ENCODE measurements at regions not wholly inside any gene's neighbourhood (a gene's known extent, or its start where the extent isn't known, plus 50 kb on each side); places are given as distances from the start of the nearest gene placed in this dataset.
"Not testable (repeated sequence)": the region's sequence is repeated elsewhere in the genome, so short reads cannot be mapped to it uniquely, and the experiment has no call there.

DNA sequence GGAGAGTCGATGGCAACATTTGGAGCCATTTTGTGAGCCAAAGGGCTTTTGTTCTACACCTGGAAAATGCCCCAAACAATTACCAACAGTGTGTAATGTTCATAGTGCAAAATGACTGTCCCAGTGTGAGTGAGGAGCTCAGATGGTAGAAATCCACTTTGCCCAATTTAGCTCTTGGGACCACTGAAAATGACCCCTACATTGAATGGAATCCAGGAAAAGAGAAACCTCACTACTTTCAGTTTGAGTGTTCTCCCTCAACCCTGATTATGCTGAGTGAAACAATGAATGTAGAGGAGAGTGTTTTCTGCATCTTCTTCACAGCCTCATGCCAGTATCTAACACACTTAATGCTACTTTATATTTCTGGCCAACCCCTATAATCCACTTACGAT, 84.9 kb upstream of the NRN1 start:
- no peak for DNase-seq

DNA sequence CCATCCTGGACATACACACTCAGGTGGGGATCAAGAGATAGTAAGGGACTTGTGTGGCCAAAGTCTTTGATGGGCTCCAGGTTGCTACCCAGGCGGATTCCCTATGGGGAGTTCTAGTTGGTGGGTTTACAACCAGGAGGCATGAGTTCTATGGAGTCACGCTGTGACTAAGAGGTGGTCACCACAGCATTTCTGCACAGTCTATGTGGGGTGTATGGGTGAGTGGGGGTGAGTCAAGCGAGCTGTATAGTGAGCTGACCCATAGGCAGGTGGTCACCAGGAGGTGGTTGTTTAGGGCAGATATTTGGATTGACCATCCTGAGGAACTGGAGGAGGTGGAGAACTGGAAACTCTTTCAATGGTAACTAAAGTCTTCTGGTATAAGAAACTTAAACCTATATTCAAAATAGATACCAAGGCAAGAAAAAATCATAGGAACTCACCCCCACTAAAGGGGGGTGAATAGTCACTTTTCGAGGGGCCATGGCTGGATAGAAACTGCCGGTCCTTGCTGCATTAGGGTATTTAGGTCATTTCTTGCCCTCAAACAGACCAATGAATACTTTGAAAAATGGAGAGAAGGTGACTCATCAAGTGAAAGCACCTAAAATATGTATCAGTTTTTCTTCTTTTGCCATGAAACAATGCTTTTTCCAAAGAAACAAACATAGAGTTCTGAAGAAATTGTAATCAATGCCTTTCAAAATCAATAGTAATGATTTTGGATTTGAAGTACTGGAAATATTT, 84.3 kb upstream of the NRN1 start:
- DNase-seq: no peak

DNA sequence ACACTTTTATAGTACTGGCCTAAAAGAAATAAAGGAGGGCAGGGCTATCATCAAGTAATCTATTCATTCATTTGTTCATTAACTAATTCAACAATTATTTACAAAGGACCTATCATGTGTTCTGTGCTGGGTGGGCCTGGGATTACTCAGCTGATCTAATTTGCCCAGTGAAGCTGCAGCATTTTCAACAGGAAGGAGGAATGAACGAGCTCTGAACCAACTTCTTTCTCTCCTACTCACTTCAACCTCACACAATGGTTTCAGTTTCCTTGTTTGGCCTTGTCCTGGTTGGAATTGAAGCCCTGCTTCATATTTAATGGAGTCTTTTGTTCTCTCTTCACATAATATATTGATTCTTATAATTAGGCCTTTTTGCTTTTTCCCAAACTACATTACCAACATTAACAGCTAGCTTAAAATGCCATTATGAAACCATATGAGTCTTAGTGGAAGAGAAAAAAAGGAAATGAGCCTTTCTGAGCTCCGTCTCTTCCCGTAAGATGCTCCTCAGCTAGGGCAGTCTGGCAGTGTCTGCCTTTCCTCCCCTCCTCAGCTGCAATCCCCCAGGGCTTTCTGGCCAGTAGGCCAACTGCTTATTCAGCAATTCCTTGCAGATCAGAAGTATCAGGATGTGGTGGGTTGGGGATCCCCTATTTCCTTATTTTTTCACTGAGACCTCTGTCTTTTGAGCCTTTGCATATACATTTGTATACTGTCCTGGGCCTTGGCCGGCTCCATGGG, 79.4 kb upstream of the NRN1 start:
- no peak for DNase-seq

GRCh38 chr6:6080975-6081374, 74.2 kb upstream of the NRN1 start:
- no peak for DNase-seq

GRCh38 chr6:6074190-6074589, 67.5 kb upstream of the NRN1 start:
- DNase-seq: no peak

DNA sequence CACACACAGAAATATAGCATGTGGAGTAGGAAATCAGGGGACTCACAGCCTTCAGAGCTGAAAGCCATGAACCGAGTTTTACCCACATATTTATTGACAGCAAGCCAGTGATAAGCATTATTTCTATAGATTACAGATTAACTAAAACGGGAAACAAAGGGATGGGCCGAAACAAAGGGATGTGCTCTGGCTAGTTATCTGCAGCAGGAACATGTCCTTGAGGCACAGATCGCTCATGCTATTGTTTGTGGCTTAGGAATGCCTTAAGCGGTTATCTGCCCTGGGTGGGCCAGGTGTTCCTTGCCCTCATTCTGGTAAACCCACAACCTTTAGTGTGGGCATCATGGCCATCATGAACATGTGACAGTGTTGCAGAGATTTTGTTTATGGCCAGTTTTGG, 61.4 kb upstream of the NRN1 start:
- not testable (repeated sequence) for DNase-seq

GRCh38 chr6:6058054-6058444, 51.3 kb upstream of the NRN1 start:
- DNase-seq: no peak

DNA sequence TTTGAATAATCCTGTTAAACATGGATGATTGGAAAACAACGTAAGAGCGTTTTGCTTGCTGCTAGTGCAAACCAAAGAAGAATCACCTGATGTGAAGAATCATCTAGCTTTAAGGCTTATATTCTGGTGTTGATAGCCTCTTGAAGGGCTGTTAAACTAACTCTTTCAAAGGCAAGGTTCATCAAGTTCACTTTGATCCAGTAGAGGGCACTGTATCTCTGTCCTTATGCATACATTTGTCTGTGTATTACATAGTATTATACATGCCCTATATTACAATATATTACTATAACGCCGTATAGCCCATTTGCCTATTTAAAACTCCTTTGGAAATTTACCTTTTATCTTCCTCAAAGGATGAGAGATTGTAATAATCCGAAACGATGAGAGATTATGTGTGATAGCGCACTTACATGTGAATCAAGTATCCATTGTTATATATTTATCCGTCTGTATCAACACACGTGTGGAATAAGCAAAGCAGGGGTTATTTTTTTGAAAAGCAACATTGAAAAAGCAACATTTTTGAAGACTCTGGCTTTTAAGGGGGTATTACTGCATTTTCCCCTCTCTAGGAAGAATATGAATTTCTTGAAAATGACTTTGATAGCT, 50.8 kb upstream of the NRN1 start:
- DNase-seq: peak; percentile 2
